Ishikawa (cell line): ENCODE measurements at regions not wholly inside any gene's neighbourhood (a gene's known extent, or its start where the extent isn't known, plus 50 kb on each side); places are given as distances from the start of the nearest gene placed in this dataset.

Experiments
- CEBPB ChIP-seq: IDR thresholded peaks from 2 replicates; pipeline ENCODE4 v1.6.1; 2012
- TEAD4 ChIP-seq: IDR thresholded peaks from 2 replicates; pipeline ENCODE4 v1.6.1; 2012

GRCh38 chr6:154592199-154592860 is 81.8 kb upstream of the CNKSR3 start:
- no peak for TF ChIP-seq TEAD4
- TF ChIP-seq CEBPB = no peak
